Dendritic cell treated with granulocyte-macrophage colony-stimulating factor and Interleukin-4, amounts not matched to agents 40 ng/mL and 50 ng/mL, for 4 days (primary cell): ENCODE measurements at regions not wholly inside any gene's neighbourhood (a gene's known extent, or its start where the extent isn't known, plus 50 kb on each side); places are given as distances from the start of the nearest gene placed in this dataset.
"Not testable (repeated sequence)": the region's sequence is repeated elsewhere in the genome, so short reads cannot be mapped to it uniquely, and the experiment has no call there.

ENCODE experiments used
- H3K27ac Mint-ChIP-seq: one replicate; pipeline ENCODE4 v1.8.0; 2022; ENCODE audit warnings: mild to moderate bottlenecking, mixed read lengths
- H3K27me3 Mint-ChIP-seq: one replicate; pipeline ENCODE4 v1.8.0; 2022; ENCODE audit warnings: mild to moderate bottlenecking, mixed read lengths
- H3K36me3 Mint-ChIP-seq: one replicate; pipeline ENCODE4 v1.8.0; 2022; ENCODE audit warnings: low read depth, mixed read lengths
- H3K4me1 Mint-ChIP-seq: one replicate; pipeline ENCODE4 v1.8.0; 2022; ENCODE audit warnings: low read depth, mixed read lengths
- H3K4me3 Mint-ChIP-seq: one replicate; pipeline ENCODE4 v1.8.0; 2022; ENCODE audit warnings: mild to moderate bottlenecking, moderate library complexity, mixed read lengths
- H3K9me3 Mint-ChIP-seq: one replicate; pipeline ENCODE4 v1.8.0; 2022; ENCODE audit warnings: mixed read lengths
- intact Hi-C: fragments of 100-400 bp; cut with micrococcal nuclease; formaldehyde crosslinking; loops from one replicate; pipeline ENCODE4 v1.15.0; 2022

DNA sequence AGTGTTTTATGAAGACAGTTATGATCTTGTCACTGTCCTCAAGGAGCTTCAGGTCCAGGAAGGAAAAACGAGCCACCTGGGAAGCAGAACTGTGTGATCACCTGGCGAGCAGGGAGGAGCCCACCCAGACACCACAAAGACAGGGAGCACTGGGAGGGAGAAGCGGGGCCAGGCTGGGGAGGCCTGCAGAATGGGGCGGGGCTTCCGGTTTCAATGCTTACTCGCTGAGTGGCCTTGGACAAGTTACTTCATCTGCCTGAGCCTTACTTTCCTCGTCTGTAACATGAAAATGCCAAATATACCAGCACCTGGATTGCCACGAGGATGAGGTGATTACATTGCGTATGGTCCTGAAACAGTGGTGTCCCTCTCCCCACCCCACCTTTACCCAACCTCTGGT lies 227.5 kb downstream of the ANKRD30B start:
- H3K4me3 Mint-ChIP-seq = no peak overlapping the region
- no peaks in the 10 kb centered on the region for H3K36me3 Mint-ChIP-seq
- intact Hi-C loops = no loop called here
- H3K27ac Mint-ChIP-seq = no peak overlapping the region
- H3K4me1 Mint-ChIP-seq = no peaks in the 10 kb centered on the region
- H3K27me3 Mint-ChIP-seq = no peaks in the 10 kb centered on the region
- H3K9me3 Mint-ChIP-seq = no peaks in the 10 kb centered on the region

DNA sequence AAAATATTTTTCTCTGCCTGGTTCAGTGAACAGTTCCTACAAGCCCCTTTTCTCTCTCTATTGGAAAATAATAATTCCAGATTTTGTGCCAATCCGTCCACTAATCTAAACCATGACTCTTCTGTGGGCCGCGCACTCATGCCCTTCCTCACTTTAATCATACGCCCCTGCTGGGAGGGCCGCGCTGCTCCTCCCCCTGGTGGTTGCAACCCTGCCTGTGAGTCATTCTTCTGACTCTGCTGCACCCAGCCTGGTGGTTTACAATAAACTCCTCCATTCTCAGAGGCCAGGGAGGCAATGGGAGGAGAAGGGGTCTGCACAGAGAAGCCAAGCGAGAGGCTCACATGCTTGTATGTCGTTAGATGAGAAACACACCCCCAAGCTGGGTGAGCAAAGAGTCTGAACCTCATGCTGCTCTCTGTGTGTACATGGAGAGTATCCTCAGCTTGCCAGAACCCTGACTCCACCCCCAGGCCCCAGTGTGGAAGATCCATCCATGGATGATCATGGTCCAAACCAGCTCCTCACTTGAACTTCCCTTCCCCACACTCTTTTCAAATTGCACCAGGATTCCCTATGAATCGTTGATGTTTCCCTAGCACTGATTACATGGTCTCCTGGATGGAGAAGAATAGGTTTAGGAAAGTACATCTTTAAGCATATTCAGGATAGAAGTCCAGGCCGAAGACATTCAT lies 228.9 kb downstream of the ANKRD30B start:
- H3K36me3 Mint-ChIP-seq = no peaks in the 10 kb centered on the region
- H3K27ac Mint-ChIP-seq = no peak overlapping the region
- peaks cover 12% of the 10 kb centered on the region for H3K9me3 Mint-ChIP-seq
- intact Hi-C loops = no loop called here
- H3K4me1 Mint-ChIP-seq = no peaks in the 10 kb centered on the region
- no peak overlapping the region for H3K4me3 Mint-ChIP-seq
- no peaks in the 10 kb centered on the region for H3K27me3 Mint-ChIP-seq

DNA sequence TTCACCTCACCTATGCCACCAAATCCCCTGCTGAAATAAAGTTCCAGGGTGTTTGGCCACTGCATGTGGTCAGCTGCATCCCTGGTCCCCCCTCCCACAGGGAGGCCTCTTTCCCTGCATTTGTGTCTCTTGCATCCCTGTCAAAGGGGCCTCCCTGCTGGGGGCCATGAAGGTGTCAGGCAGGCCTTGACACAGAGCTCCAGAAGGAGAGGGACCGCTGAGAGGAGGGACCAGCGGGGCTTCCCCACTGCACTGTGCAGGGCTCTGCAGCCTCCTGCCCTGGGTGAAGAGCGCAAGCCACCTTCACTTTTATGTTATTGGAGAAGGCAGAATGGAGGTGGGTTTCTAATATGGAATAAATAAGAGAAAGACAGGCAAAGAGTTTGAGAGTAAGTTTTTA lies 230.2 kb downstream of the ANKRD30B start:
- Mint-ChIP-seq H3K9me3 (peaks cover 17% of the 10 kb centered on the region), H3K4me1 (no peaks in the 10 kb centered on the region), H3K27ac (no peak overlapping the region), H3K27me3 (no peaks in the 10 kb centered on the region), H3K36me3 (no peaks in the 10 kb centered on the region), H3K4me3 (no peak overlapping the region)
- intact Hi-C loops = no loop called here

DNA sequence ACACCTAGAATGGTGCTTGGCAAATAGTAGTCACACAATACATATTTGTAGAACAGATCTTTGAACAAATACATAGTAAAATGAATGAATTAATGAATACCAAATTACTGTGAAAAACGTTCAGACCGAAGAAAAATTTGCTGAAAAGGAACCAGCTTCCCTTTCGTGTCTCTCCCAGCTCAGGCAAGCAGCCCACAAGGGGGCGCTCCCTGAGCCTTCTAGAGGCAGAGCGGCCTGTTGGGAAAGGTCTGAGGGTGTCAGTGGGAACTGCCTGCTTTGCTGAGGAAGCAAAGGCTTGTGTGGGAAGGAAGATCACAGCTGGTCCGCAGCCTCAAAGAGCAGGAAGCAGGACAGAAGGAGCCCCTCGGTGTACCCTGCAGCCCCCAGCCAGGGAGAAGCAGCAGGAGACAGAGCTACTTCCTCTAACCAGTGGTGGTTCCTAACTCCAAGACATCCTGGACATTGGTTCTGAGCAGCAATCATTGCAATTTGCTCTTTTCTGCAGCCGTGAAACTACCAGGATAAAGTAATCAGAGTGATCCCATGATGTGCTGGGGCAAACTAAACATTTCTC lies 231.1 kb downstream of the ANKRD30B start:
- no peaks in the 10 kb centered on the region for H3K27me3 Mint-ChIP-seq
- H3K4me3 Mint-ChIP-seq = no peak overlapping the region

DNA sequence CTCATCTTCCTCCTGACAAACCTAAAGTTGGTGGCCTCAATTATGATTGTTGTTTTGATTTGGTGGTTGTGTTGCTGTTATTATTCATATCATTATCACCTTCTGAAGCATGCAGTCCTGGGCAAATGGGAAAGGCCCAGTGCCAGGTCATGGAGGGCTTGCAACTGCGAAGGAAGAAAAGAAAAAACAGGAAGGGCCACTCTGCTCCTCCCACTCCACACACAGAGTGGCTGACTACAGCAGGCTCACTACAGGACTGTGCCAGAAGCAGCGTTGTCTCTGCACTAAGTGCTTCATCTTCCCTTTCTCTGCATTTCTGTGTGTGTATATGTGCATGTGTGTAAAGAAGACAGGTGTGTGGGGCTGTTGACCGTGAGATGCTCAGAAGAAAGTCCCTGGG lies 231.9 kb downstream of the ANKRD30B start:
- Mint-ChIP-seq H3K9me3 (peaks cover 17% of the 10 kb centered on the region), H3K27ac (no peak overlapping the region), H3K27me3 (no peaks in the 10 kb centered on the region), H3K4me1 (no peaks in the 10 kb centered on the region), H3K4me3 (no peak overlapping the region), H3K36me3 (no peaks in the 10 kb centered on the region)
- intact Hi-C loops = no loop called here

More for the DNA sequence above, 231.1 kb downstream of the ANKRD30B start:
- Mint-ChIP-seq H3K27ac (no peak overlapping the region), H3K36me3 (no peaks in the 10 kb centered on the region), H3K9me3 (peaks cover 17% of the 10 kb centered on the region), H3K4me1 (no peaks in the 10 kb centered on the region)
- intact Hi-C loops = no loop called here

DNA sequence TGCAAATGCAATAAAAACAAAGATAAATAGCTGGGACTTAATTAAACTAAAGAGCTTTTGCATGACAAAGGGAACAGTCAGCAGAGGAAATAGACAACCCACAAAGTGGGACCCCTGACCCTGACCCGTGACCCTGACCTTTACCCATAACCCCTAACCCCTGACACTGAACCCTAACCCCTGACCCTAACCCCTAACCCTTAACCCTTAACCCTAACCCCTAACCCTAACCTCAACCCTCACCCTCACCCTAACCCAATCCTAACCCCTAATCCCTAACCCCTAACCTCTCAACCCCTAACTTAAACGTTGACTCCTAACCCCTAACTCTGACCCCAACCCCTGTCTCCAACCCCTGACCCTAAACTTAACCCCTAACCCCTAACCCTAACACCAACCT lies 236.6 kb downstream of the ANKRD30B start:
- intact Hi-C loops, H3K27ac Mint-ChIP-seq, H3K4me3 Mint-ChIP-seq, H3K4me1 Mint-ChIP-seq, H3K27me3 Mint-ChIP-seq, H3K36me3 Mint-ChIP-seq: not testable (repeated sequence)
- peaks cover 49% of the 10 kb centered on the region for H3K9me3 Mint-ChIP-seq

DNA sequence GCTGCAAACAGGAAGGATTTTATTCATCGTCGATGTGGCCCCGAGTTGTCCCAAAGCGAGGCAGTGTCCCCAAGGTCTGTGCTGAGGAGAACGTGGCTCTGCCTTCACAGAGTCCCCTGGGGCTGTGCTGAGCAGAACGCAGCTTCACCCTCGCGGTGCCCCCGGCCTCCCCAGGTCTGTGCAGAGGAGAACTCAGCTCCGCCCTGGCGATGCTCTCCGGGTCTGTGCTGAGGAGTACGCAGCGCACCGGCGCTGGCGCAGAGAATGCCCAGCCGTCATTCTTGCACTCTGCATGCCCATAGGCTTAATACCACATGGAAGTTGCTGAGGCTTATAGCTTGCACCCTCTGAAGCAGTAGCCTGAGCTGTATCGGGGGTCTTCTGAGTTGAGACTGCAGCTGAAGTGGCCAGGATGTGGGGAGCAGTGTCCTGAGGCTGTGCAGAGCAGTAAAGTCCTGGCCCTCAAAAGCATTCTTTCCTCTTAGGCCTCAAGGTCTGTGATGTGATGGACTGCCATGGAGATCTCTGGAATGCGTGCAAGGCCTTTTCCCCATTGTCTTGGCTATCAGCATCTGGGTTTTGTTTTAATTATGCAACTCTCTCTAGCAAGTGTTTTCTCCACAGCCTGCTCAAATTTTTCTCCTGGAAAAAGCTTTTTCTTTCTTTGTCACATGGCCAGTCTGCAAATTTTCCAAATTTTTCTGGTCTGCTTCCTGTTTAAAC lies 237.5 kb downstream of the ANKRD30B start:
- H3K27ac Mint-ChIP-seq, H3K4me1 Mint-ChIP-seq, H3K4me3 Mint-ChIP-seq, intact Hi-C loops, H3K36me3 Mint-ChIP-seq, H3K27me3 Mint-ChIP-seq: not testable (repeated sequence)
- H3K9me3 Mint-ChIP-seq = peaks cover 53% of the 10 kb centered on the region

DNA sequence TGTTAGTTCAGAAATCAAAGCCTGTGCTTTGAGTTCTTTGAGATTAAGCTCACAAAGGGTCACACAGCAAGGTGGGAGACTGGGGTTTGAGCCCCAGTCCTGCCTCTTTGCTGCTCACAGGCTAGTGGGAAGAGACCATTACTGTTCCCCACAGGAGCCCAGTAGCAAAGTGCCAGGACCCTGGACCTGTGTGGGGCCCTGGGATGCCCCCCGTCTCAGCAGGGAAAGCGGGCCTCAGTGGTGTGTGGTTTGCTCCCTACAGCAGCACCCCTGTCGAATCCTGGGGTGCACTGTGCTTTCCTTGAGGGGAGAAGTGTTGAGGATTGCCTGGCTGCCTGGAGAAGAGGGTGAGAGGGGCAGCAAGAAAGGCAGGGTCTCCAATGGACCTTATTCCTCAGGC lies 239.4 kb downstream of the ANKRD30B start:
- H3K4me1 Mint-ChIP-seq, H3K4me3 Mint-ChIP-seq, intact Hi-C loops, H3K27ac Mint-ChIP-seq, H3K27me3 Mint-ChIP-seq, H3K36me3 Mint-ChIP-seq: not testable (repeated sequence)
- H3K9me3 Mint-ChIP-seq = peaks cover 53% of the 10 kb centered on the region

DNA sequence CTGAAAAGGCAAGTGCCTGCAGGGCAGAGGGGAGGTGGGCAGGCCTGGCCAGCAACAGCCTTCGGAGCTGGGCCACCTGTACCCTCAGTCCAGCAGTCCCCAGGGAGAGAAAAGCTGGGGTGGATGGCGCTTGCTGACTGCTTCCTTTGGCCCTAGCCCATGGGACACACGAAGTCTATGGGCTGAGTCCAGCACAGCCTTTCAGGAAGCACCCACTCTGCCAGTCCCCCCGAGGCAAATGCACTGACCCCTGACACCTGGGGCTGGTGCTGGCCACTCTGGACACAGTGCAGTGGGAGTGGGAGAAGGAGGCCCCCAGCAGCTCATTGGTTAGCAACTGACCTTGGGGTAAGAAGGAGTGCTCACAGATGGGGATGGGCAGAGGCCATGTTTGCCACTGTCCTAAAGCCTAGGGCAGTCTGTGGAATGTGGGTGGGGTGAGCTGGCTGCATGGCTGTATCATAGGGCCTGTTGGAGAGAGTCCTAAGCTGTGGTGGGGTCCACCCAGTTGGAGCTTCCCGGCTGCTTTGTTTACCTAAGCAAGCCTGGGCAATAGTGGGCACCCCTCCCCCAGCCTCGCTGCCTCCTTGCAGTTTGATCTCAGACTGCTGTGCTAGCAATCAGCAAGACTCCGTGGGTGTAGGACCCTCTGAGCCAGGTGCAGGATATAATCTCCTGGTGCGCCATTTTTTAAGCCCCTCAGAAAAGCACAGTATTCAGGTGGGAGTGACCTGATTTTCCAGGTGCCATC lies 240.2 kb downstream of the ANKRD30B start:
- H3K4me1 Mint-ChIP-seq, H3K4me3 Mint-ChIP-seq, intact Hi-C loops, H3K27ac Mint-ChIP-seq, H3K27me3 Mint-ChIP-seq, H3K36me3 Mint-ChIP-seq: not testable (repeated sequence)
- H3K9me3 Mint-ChIP-seq = peaks cover 58% of the 10 kb centered on the region

DNA sequence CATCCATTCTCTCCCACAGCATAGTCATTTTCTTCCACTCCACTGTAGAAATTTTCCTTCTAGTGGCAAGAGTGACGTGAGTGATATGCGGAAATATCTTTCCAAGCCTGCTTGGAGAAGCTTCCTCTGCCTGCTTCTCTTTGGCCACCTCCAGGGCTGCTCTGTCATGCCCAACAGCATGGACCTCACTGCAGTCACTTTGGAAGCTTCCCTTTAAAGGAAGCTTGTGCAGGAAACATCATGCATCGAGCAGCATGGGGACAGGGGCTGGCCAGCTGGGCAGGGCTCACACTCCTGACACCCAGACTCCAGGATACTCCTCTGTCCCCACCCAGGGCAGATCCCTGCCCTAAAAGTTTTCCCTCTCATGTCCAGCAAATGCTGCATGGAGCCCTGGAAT lies 241.6 kb downstream of the ANKRD30B start:
- H3K4me3 Mint-ChIP-seq, H3K36me3 Mint-ChIP-seq, H3K4me1 Mint-ChIP-seq, intact Hi-C loops, H3K27me3 Mint-ChIP-seq, H3K27ac Mint-ChIP-seq: not testable (repeated sequence)
- H3K9me3 Mint-ChIP-seq = peaks cover 58% of the 10 kb centered on the region

DNA sequence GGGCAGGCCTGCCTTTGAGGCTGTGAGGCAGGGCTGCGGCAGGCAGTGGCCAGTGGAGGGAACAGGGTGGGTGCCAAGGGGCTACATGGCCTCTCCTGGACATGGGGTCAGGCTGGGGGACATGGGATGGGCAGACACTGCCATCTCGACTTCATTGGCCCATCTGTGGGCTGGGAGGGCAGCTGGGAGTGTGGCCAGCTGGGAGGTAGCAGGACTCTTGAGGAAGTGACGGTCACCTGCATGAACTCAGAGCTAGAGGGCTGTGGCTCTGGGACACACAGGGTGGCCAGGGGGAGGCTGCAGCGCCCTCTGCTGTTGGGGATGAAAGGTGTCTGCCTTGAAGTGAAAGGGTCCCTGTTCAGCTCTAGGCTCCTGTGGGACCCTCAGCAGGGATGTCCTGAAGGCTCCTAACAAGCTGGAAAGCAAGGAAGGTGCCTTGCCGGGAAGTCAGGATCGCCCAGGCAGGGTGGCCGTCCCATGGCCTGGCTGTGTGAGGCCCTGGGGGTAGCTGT lies 244.0 kb downstream of the ANKRD30B start:
- H3K4me3 Mint-ChIP-seq, H3K27ac Mint-ChIP-seq, intact Hi-C loops, H3K27me3 Mint-ChIP-seq, H3K4me1 Mint-ChIP-seq, H3K36me3 Mint-ChIP-seq: not testable (repeated sequence)
- H3K9me3 Mint-ChIP-seq = peaks cover 69% of the 10 kb centered on the region

DNA sequence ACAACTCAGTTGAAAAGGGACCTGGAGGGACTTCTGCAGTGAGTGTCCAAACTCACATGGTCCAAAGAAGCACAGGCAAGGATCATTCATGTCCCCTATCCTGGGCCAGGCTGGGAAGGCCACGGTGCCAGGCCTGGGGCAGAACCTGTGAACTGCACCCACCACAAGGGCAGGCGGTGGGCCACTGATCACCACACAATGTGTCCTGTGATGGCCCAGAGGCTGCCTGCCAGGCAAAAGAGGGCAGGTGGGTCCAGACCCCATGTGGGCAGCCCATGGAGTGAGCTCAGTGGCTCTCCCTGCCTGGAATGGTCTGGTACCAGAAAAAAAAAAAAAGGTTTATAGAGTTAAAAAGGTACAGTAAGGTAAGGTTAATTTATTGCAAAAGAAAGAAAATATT lies 244.8 kb downstream of the ANKRD30B start:
- H3K36me3 Mint-ChIP-seq, H3K27ac Mint-ChIP-seq, H3K4me1 Mint-ChIP-seq, intact Hi-C loops, H3K27me3 Mint-ChIP-seq, H3K4me3 Mint-ChIP-seq: not testable (repeated sequence)
- H3K9me3 Mint-ChIP-seq = peaks cover 70% of the 10 kb centered on the region

DNA sequence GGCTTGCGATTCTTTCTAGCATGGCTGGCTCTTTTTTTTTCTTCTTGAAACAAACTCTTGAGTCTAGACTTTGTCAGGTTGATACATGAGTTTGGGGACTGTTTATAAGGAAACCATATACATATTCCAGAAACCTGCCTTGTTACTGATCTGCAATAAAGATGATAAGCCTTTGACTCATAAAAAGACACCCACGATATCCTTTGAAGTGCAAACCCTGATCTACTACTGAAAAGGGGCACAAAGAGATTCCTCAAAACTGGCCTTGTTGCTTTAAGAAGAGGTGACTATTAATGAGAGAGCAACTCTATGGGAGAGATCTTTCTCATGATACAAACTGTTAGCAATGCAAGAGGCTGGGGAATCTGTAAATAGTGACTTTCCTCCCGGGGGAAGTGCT lies 247.1 kb downstream of the ANKRD30B start:
- H3K4me1 Mint-ChIP-seq, H3K27me3 Mint-ChIP-seq, intact Hi-C loops, H3K27ac Mint-ChIP-seq, H3K36me3 Mint-ChIP-seq, H3K4me3 Mint-ChIP-seq: not testable (repeated sequence)
- peaks cover 54% of the 10 kb centered on the region for H3K9me3 Mint-ChIP-seq

DNA sequence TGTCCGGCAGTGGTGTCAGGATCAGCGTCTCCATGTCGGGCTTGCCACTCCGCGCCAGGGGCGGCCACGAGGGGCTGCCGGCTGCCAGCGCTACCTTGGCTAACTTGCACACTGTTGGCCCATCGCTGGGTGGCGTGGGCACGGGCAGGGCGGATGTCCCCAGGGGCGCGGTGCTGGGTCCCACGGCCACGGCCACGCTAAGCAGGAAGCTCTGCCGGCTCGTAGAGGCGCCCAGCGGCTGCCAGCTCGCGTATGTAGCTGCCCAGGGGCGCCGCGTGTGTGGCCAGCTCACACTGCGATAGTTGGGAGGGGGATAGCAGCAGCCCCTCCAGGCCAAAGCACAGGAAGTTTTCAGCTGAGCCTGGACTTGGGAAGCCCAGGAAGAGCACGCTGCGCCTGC lies 249.4 kb downstream of the ANKRD30B start:
- intact Hi-C loops = no loop called here
- H3K4me3 Mint-ChIP-seq = no peak overlapping the region
- peaks cover 57% of the 10 kb centered on the region for H3K9me3 Mint-ChIP-seq
- no peaks in the 10 kb centered on the region for H3K27me3 Mint-ChIP-seq
- no peaks in the 10 kb centered on the region for H3K4me1 Mint-ChIP-seq
- H3K27ac Mint-ChIP-seq = no peak overlapping the region
- no peaks in the 10 kb centered on the region for H3K36me3 Mint-ChIP-seq
